ENCODE measurements at regions not wholly inside any gene's neighbourhood (a gene's known extent, or its start where the extent isn't known, plus 50 kb on each side); places are given as distances from the start of the nearest gene placed in this dataset.
"Not testable (repeated sequence)": the region's sequence is repeated elsewhere in the genome, so short reads cannot be mapped to it uniquely, and the experiment has no call there.

DNA sequence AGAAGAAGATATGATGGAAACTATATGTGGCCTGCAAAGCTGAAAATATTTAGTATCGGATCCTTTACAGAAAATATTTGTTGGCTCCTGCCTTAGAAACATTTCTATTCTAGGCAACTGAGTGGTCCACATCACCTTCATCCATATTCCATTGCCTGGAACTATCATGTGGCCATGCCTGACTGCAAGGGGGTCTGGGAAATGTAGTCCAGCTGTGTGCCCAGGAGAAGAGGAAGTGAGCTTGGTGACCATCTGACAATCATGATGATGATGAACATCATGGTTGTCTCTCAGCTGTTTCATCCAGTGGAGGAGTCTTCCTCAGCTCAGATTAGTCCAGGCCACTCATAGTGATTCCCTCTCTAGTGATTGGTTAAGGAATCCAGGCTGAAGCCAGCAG is 61.8 kb upstream of the IFNLR1 start:
- ATAC-seq, result peak; percentile 36; the same call in 1 of the 3 replicates
- no peak for TF ChIP-seq BACH2 (CRISPR knock-in tag; IDR thresholded peaks at IDR 0.05; ENCODE audit: borderline replicate concordance)
- no peak for TF ChIP-seq ZNF8 (CRISPR knock-in tag; IDR thresholded peaks at IDR 0.05)
- no peak for TF ChIP-seq ZFP30 (CRISPR knock-in tag; IDR thresholded peaks at IDR 0.05)
- no peak for TF ChIP-seq ISL1 (CRISPR knock-in tag; IDR thresholded peaks at IDR 0.05)
- no peak for TF ChIP-seq ZFP3 (CRISPR knock-in tag; IDR thresholded peaks at IDR 0.05)
- TF ChIP-seq ESRRG (CRISPR knock-in tag; IDR thresholded peaks at IDR 0.05), result no peak
- TF ChIP-seq, protein P1, sequence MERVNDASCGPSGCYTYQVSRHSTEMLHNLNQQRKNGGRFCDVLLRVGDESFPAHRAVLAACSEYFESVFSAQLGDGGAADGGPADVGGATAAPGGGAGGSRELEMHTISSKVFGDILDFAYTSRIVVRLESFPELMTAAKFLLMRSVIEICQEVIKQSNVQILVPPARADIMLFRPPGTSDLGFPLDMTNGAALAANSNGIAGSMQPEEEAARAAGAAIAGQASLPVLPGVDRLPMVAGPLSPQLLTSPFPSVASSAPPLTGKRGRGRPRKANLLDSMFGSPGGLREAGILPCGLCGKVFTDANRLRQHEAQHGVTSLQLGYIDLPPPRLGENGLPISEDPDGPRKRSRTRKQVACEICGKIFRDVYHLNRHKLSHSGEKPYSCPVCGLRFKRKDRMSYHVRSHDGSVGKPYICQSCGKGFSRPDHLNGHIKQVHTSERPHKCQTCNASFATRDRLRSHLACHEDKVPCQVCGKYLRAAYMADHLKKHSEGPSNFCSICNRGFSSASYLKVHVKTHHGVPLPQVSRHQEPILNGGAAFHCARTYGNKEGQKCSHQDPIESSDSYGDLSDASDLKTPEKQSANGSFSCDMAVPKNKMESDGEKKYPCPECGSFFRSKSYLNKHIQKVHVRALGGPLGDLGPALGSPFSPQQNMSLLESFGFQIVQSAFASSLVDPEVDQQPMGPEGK (CRISPR knock-in tag; IDR thresholded peaks at IDR 0.05; ENCODE audit: borderline replicate concordance), result no peak
- no peak for TF ChIP-seq TCF4 (CRISPR knock-in tag; IDR thresholded peaks at IDR 0.05; ENCODE audit: borderline replicate concordance)
- TF ChIP-seq RARB (CRISPR knock-in tag; IDR thresholded peaks at IDR 0.05), result no peak

DNA sequence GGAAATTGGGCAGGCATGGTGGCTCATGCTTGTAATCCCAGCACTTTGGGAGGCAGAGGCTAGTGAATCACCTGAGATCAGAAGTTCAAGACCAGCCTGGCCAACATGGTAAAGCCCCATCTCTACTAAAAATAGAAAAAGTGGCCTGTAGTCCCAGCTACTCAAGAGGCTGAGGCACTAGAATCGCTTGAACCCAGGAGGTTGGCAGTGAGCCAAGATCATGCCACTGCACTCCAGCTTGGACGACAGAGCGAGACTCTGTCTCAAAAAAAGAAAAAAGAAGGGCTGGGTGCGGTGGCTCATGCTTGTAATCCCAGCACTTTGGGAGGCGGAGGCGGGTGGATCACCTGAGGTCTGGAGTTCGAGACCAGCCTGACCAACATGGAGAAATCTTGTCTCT is 60.2 kb upstream of the IFNLR1 start:
- not testable (repeated sequence) for ATAC-seq

DNA sequence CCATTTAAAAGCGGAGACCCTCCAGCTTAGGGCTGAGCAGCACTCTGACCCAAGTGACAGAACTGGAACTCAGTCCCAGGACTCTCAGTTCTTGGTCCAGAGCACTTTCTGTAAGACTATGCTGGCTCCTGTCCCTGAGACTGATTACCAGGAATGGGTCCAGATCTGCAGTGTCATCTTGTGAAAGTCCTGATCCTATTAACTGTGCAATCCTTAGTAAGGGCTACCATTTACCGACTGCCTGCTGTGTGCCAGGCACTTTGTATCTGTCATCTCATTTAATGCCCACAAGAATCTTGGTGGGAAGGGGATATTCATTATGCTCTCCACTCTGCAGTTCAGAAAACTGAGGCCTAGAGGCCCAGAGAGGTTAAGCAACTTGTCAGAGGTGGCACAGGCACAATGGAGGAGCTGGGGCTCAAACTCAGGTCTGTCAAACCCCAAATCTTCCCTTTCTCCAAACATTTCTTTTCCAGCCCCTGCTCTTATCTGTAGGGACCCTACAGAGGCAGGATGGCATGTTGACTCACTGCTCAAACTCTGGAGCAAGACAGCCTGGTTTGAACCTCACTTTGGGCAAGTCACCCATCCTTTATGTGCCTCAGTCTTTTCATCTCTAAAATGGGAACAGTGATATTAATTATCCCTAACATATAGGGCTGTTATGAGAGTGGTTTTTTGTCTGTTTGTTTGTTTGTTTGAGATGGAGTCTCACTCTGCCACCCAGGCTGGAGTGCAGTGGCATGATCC is 57.6 kb upstream of the IFNLR1 start:
- TF ChIP-seq, protein P2, sequence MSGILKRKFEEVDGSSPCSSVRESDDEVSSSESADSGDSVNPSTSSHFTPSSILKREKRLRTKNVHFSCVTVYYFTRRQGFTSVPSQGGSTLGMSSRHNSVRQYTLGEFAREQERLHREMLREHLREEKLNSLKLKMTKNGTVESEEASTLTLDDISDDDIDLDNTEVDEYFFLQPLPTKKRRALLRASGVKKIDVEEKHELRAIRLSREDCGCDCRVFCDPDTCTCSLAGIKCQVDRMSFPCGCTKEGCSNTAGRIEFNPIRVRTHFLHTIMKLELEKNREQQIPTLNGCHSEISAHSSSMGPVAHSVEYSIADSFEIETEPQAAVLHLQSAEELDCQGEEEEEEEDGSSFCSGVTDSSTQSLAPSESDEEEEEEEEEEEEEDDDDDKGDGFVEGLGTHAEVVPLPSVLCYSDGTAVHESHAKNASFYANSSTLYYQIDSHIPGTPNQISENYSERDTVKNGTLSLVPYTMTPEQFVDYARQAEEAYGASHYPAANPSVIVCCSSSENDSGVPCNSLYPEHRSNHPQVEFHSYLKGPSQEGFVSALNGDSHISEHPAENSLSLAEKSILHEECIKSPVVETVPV (CRISPR knock-in tag; IDR thresholded peaks at IDR 0.05), result no peak
- TF ChIP-seq OSR1 (CRISPR knock-in tag; IDR thresholded peaks at IDR 0.05), result no peak
- no peak for TF ChIP-seq ZFP3 (CRISPR knock-in tag; IDR thresholded peaks at IDR 0.05)
- TF ChIP-seq RARB (CRISPR knock-in tag; IDR thresholded peaks at IDR 0.05), result no peak
- no peak for TF ChIP-seq ISL1 (CRISPR knock-in tag; IDR thresholded peaks at IDR 0.05)
- no peak for TF ChIP-seq ZNF8 (CRISPR knock-in tag; IDR thresholded peaks at IDR 0.05)
- no peak for TF ChIP-seq ARNTL (CRISPR knock-in tag; IDR thresholded peaks at IDR 0.05; ENCODE audit: borderline replicate concordance, low read depth)
- TF ChIP-seq BACH2 (CRISPR knock-in tag; IDR thresholded peaks at IDR 0.05; ENCODE audit: borderline replicate concordance), result no peak
- TF ChIP-seq, protein P3, sequence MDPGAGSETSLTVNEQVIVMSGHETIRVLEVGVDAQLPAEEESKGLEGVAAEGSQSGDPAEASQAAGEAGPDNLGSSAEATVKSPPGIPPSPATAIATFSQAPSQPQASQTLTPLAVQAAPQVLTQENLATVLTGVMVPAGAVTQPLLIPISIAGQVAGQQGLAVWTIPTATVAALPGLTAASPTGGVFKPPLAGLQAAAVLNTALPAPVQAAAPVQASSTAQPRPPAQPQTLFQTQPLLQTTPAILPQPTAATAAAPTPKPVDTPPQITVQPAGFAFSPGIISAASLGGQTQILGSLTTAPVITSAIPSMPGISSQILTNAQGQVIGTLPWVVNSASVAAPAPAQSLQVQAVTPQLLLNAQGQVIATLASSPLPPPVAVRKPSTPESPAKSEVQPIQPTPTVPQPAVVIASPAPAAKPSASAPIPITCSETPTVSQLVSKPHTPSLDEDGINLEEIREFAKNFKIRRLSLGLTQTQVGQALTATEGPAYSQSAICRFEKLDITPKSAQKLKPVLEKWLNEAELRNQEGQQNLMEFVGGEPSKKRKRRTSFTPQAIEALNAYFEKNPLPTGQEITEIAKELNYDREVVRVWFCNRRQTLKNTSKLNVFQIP (CRISPR knock-in tag; IDR thresholded peaks at IDR 0.05; ENCODE audit: borderline replicate concordance, low read depth), result no peak
- TF ChIP-seq, protein P4, sequence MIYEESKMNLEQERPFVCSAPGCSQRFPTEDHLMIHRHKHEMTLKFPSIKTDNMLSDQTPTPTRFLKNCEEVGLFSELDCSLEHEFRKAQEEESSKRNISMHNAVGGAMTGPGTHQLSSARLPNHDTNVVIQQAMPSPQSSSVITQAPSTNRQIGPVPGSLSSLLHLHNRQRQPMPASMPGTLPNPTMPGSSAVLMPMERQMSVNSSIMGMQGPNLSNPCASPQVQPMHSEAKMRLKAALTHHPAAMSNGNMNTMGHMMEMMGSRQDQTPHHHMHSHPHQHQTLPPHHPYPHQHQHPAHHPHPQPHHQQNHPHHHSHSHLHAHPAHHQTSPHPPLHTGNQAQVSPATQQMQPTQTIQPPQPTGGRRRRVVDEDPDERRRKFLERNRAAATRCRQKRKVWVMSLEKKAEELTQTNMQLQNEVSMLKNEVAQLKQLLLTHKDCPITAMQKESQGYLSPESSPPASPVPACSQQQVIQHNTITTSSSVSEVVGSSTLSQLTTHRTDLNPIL (CRISPR knock-in tag; IDR thresholded peaks at IDR 0.05; ENCODE audit: low read depth), result no peak
- no peak for TF ChIP-seq ZC3H10 (CRISPR knock-in tag; IDR thresholded peaks at IDR 0.05)
- TF ChIP-seq, protein P5, sequence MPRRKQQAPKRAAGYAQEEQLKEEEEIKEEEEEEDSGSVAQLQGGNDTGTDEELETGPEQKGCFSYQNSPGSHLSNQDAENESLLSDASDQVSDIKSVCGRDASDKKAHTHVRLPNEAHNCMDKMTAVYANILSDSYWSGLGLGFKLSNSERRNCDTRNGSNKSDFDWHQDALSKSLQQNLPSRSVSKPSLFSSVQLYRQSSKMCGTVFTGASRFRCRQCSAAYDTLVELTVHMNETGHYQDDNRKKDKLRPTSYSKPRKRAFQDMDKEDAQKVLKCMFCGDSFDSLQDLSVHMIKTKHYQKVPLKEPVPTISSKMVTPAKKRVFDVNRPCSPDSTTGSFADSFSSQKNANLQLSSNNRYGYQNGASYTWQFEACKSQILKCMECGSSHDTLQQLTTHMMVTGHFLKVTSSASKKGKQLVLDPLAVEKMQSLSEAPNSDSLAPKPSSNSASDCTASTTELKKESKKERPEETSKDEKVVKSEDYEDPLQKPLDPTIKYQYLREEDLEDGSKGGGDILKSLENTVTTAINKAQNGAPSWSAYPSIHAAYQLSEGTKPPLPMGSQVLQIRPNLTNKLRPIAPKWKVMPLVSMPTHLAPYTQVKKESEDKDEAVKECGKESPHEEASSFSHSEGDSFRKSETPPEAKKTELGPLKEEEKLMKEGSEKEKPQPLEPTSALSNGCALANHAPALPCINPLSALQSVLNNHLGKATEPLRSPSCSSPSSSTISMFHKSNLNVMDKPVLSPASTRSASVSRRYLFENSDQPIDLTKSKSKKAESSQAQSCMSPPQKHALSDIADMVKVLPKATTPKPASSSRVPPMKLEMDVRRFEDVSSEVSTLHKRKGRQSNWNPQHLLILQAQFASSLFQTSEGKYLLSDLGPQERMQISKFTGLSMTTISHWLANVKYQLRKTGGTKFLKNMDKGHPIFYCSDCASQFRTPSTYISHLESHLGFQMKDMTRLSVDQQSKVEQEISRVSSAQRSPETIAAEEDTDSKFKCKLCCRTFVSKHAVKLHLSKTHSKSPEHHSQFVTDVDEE (CRISPR knock-in tag; IDR thresholded peaks at IDR 0.05), result no peak
- no peak for TF ChIP-seq GLIS3 (CRISPR knock-in tag; IDR thresholded peaks at IDR 0.05)
- TF ChIP-seq CSDC2 (CRISPR knock-in tag; IDR thresholded peaks at IDR 0.05), result no peak

More for the DNA sequence above, 57.6 kb upstream of the IFNLR1 start:
- ATAC-seq, result no peak

All from SK-N-SH treated with all-trans-retinoic acid at 6 μM for 48 hours (cell line).